ENCODE measurements at regions not wholly inside any gene's neighbourhood (a gene's known extent, or its start where the extent isn't known, plus 50 kb on each side); places are given as distances from the start of the nearest gene placed in this dataset.

GRCh38 chr3:22885039-22885438, 318.1 kb upstream of the UBE2E2 start:
- Histone ChIP-seq H3K27me3 (ENCODE audit: low read length) (peaks cover 5% of the 10 kb centered on the region; the same call in 1 of the 2 replicates), H3K9ac (ENCODE audit: low read length) (no peak overlapping the region), H3K4me1 (ENCODE audit: insufficient read depth, low read length) (peaks cover 10% of the 10 kb centered on the region), H4K20me1 (ENCODE audit: low read length) (no peaks in the 10 kb centered on the region), H3F3A (ENCODE audit: low read length, unreplicated experiment) (no peaks in the 10 kb centered on the region), H3K9me3 (ENCODE audit: low read length) (no peaks in the 10 kb centered on the region), H3K9me2 (replicated peaks; ENCODE audit: low read length) (no peaks in the 10 kb centered on the region), H2AFZ (ENCODE audit: low read length) (no peak overlapping the region), H3K4me3 (ENCODE audit: low read length) (no peak overlapping the region), H3K27ac (ENCODE audit: low read length) (no peak overlapping the region), H3K36me3 (ENCODE audit: low read depth, low read length) (no peaks in the 10 kb centered on the region), H3K4me2 (ENCODE audit: low read length) (no peak overlapping the region), H3K79me2 (ENCODE audit: low read length) (no peaks in the 10 kb centered on the region)
- BruUV-seq (replicated peaks): no TSS peak
- ATAC-seq (peak; percentile 70), DNase-seq (peak; percentile 53)
- CTCF ChIA-PET: interaction anchor here (0.6 kb wide), 1 partner anchor 1135 kb away, joined by 4 read pairs; no protein-coding TSS in a partner anchor
- POLR2A ChIA-PET (ENCODE audit: unreplicated experiment): interaction anchor here (0.6 to 0.7 kb wide), 2 partner anchors 56 to 664 kb away, joined by 5 read pairs; no protein-coding TSS in a partner anchor
- TF ChIP-seq EZH2phosphoT487 (IDR thresholded peaks at IDR 0.05; ENCODE audit: borderline replicate concordance, low read length): no peak
- TF ChIP-seq, protein P1, sequence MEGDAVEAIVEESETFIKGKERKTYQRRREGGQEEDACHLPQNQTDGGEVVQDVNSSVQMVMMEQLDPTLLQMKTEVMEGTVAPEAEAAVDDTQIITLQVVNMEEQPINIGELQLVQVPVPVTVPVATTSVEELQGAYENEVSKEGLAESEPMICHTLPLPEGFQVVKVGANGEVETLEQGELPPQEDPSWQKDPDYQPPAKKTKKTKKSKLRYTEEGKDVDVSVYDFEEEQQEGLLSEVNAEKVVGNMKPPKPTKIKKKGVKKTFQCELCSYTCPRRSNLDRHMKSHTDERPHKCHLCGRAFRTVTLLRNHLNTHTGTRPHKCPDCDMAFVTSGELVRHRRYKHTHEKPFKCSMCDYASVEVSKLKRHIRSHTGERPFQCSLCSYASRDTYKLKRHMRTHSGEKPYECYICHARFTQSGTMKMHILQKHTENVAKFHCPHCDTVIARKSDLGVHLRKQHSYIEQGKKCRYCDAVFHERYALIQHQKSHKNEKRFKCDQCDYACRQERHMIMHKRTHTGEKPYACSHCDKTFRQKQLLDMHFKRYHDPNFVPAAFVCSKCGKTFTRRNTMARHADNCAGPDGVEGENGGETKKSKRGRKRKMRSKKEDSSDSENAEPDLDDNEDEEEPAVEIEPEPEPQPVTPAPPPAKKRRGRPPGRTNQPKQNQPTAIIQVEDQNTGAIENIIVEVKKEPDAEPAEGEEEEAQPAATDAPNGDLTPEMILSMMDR (conservative IDR thresholded peaks at IDR 0.05; ENCODE audit: low read depth, low read length): no peak
- no peak for TF ChIP-seq EZH2 (IDR thresholded peaks at IDR 0.05; ENCODE audit: low read length, unreplicated experiment)
- intact Hi-C loops (cut with micrococcal nuclease): loop anchor here (5.0 kb wide), 1 partner anchor 798 kb away; no protein-coding TSS in a partner anchor

DNA sequence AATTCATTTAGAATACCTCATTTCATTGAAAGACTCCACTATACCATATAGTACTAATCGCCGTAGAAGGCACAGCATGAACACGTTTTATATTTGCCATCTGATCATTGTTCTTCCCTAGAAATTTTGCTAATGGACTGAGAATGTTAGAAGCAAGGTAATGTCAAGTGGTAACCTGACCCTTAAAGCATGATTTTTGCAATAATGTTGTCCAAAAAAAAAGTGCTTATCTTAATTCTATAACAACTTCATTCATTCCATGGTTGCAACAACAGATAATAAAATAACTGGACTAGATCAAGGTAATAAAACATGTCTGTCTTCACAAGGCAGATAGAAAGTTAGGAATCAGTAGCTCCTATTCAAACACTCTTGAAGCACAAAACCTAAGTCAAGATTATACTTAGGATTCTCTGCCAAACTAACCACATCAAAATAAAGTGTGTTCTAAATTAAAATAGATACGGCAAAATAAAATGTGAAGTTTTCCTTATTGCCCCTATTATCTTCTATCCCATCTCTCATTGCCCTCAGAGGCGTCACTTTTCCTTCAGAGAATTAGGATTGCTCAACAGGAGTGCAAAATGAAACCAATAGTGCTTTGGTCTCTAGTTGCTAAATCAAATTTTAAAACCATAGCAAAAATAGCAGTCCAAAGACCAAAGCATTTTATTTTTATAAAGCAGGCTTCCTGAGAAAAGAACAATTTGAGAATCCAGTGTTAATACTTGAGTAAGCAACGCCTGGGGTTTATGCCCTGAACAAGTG, 317.4 kb upstream of the UBE2E2 start:
- TF ChIP-seq, protein P1 (conservative IDR thresholded peaks at IDR 0.05; ENCODE audit: low read depth, low read length): no peak
- TF ChIP-seq EZH2 (IDR thresholded peaks at IDR 0.05; ENCODE audit: low read length, unreplicated experiment): no peak
- TF ChIP-seq EZH2phosphoT487 (IDR thresholded peaks at IDR 0.05; ENCODE audit: borderline replicate concordance, low read length): no peak
- peaks cover 5% of the 10 kb centered on the region; the same call in 1 of the 2 replicates for H3K27me3 ChIP-seq (ENCODE audit: low read length)
- no peak overlapping the region for H3K9ac ChIP-seq (ENCODE audit: low read length)
- H3K9me3 ChIP-seq (ENCODE audit: low read length): no peaks in the 10 kb centered on the region
- peaks cover 10% of the 10 kb centered on the region for H3K4me1 ChIP-seq (ENCODE audit: insufficient read depth, low read length)
- H3K9me2 ChIP-seq (replicated peaks; ENCODE audit: low read length): no peaks in the 10 kb centered on the region
- H3K79me2 ChIP-seq (ENCODE audit: low read length): no peaks in the 10 kb centered on the region
- H2AFZ ChIP-seq (ENCODE audit: low read length): no peak overlapping the region
- no peak overlapping the region for H3K4me3 ChIP-seq (ENCODE audit: low read length)
- no TSS peak for BruUV-seq (replicated peaks)
- H3K27ac ChIP-seq (ENCODE audit: low read length): no peak overlapping the region
- intact Hi-C loops (cut with micrococcal nuclease): loop anchor here (2.0 to 5.0 kb wide), 3 partner anchors 75 to 798 kb away; no protein-coding TSS in a partner anchor
- H4K20me1 ChIP-seq (ENCODE audit: low read length): no peaks in the 10 kb centered on the region
- ChIA-PET POLR2A (ENCODE audit: unreplicated experiment) (no interaction called here), CTCF (no interaction called here)
- H3F3A ChIP-seq (ENCODE audit: low read length, unreplicated experiment): no peaks in the 10 kb centered on the region
- DNase-seq: no peak
- ATAC-seq: no peak
- H3K36me3 ChIP-seq (ENCODE audit: low read depth, low read length): no peaks in the 10 kb centered on the region
- H3K4me2 ChIP-seq (ENCODE audit: low read length): no peak overlapping the region
